ENCODE measurements at regions not wholly inside any gene's neighbourhood (a gene's known extent, or its start where the extent isn't known, plus 50 kb on each side); places are given as distances from the start of the nearest gene placed in this dataset.
A peak's percentile ranks its signal among the peaks of the same experiment; 100 is the strongest.

GRCh38 chr2:225340923-225341322, 58.6 kb upstream of the NYAP2 start:
- no peak for DNase-seq (ENCODE audit: low read depth)

DNA sequence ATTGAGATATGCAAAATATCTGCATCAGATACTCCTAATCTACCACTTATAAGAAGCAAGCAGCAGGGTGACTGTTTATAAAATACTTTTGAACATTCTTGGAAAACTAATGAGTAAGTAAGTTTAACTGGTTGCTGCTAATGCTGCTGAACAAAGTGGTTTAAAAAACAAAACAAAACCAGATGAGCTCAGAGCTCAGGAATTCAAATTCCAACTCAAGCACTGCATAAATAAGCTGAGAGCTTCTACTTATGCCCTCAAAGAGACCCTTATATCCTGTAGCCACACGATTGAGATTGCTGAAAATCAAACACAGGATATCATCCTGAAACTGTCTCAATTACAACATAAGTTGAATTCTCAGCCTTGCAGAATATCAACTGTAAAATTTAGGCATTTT, 62.3 kb upstream of the NYAP2 start:
- DNase-seq (ENCODE audit: low read depth): peak; percentile 59

DNA sequence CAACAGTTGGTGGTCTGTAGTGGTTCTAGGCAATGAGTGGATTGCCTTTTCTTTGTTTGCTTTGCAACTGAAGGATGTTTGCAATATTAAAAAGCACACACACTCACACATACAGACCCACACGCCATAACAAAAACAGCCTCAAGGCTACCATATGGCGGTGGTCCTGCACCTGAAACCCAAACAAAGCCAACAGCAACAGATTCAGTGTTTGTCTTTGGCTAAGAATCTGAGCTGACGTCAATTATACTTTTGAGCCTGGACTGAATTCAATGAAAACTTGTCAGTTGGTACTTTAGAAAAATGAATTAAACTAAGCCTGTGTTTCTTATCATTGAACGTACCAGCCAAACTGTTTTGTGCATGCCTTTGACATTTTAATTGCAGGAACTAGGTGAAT, 65.0 kb upstream of the NYAP2 start:
- DNase-seq (ENCODE audit: low read depth): no peak

GRCh38 chr2:225328192-225328591, 71.3 kb upstream of the NYAP2 start:
- no peak for DNase-seq (ENCODE audit: low read depth)

DNA sequence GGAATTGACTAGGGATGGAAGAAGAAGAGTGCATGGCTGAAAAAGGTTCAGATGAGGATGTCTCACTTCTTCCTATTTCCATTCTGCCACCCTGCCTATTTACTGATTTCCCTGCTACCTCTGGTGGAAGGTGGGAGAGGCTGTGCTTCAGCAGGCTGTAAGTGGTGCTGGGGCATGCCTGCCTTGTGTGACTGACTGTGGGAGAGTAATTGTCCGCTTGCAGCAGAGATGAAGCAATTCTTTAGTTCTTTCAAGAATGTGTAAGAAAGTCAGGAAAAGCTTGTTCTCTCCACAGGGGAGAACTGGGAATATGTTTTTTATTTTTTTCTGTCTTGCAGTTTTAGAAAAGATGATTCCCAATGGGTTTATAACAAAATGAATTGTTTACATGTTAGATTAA, 72.5 kb upstream of the NYAP2 start:
- no peak for DNase-seq (ENCODE audit: low read depth)

- DNase-seq (ENCODE audit: low read depth): no peak
Measured at GRCh38 chr2:225319872-225320271, 79.6 kb upstream of the NYAP2 start.

DNA sequence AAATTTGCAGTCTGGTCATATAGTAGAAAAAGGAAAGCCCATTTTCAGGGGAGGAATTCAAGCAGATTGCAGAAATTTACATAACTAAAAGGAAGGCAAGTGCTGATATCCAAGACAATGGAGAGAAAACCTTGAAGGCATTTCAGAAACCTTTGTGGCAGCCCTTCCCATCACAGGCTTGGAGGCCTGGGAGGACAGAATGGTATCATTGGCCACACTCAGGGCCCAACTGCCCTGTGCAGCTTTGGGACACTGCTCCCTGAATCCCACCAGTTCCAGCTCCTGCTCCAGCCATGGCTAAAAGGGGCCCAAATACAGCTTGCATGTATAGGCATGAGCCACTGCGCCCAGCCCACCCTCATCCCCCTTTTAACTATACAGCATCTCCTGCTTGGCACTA, 81.1 kb upstream of the NYAP2 start:
- DNase-seq (ENCODE audit: low read depth): no peak

- no peak for DNase-seq (ENCODE audit: low read depth)
Measured at GRCh38 chr2:225317186-225317585, 82.3 kb upstream of the NYAP2 start.

GRCh38 chr2:225310745-225311144, 88.8 kb upstream of the NYAP2 start:
- no peak for DNase-seq (ENCODE audit: low read depth)

DNA sequence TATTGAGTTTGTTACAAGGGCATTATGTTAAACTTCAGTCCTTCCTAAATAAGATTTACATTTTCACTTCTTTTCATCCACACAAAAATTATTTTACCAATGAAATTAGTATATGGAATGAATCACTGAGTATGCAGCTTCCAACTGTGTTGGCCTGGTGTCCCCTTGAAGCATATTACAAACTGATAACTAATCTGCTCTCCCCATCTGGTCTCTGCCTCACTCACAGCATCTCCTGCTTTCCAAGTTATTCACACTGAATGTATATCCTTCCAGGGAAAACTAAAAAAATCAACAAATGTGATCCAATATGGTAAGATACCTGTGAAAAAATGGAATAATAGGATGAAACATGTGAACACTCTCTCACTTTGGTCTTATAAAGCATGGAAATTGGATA, 90.0 kb upstream of the NYAP2 start:
- DNase-seq (ENCODE audit: low read depth): no peak

DNA sequence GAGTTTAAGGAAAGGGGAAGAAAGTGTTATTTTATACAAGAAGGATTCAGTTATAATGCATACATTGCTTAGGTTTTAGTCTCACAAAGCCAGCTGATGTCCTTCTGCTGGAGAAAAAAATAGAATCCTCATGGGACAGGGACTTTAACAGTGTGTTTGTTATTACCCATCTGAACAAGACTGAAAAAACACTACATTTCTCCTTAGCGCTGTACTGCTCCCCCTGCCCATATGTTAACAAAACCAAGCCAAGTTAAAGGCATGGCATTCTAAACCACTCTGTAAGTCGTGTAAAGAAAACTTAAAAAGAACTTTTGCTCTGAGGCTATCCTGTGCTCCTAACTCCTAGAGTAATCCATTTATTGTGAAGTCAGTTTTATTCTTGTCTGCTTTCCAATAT, 102.6 kb upstream of the NYAP2 start:
- no peak for DNase-seq (ENCODE audit: low read depth)

- no peak for DNase-seq (ENCODE audit: low read depth)
Measured at GRCh38 chr2:225295102-225295501, 104.4 kb upstream of the NYAP2 start.

DNA sequence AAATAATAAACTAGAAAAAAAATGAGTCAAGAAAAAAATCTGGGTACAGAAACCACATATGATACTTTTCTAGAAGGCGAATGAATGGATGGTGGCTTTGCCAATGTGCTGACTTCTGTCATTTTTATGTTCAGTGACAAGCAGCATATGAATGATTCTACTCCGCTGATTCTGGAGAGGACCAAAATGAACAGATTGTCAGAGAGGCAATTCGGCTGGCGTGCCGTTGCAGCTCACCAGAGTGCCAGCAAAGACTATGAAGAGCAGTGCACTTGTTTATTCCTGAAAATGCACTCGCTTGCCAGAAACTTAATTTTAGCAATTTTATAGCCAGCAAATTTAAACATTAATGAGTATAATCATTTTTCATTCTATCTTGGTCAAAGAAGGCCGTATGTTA, 105.9 kb upstream of the NYAP2 start:
- DNase-seq (ENCODE audit: low read depth): no peak

GRCh38 chr2:225290757-225291400, 108.6 kb upstream of the NYAP2 start:
- no peak for DNase-seq (ENCODE audit: low read depth)

DNA sequence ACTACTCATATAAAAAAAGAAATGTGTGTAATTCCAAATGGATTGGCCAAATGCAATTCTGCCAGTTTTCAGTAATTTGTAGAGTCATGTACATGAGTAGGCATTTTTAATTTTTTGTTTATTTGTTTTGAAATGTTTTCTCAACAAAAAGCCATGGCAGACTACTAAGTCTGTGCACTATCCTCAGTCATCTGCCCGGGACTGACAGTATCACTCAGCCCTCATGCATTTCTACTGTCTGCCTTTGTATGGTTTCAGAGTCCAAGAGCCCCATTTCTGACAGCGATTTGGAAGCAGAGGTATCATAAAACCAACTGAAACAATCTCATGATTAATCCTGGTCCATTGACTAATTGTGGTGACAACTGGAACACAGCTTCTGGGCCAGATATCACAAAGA, 109.9 kb upstream of the NYAP2 start:
- no peak for DNase-seq (ENCODE audit: low read depth)

DNA sequence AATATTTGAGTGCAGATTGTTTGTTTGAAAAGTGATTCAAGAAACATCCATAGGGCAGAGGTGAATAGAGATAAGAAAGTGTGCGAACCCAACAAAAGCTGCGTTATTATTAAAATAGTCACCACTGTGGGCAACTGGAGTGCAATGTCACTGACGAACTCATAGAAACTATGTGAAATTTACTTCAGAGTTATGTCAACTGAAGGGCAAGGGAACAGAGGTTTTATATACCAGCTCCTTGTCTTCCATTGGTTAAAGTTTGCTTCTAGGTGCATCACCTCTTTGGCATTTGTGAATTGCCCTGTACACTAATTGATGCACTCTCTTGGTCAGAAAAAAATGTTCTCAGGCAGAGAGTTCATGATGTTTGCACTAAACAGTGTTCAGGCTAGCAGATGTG, 110.5 kb upstream of the NYAP2 start:
- no peak for DNase-seq (ENCODE audit: low read depth)

GRCh38 chr2:225282858-225283710, 116.4 kb upstream of the NYAP2 start:
- DNase-seq (ENCODE audit: low read depth): no peak

DNA sequence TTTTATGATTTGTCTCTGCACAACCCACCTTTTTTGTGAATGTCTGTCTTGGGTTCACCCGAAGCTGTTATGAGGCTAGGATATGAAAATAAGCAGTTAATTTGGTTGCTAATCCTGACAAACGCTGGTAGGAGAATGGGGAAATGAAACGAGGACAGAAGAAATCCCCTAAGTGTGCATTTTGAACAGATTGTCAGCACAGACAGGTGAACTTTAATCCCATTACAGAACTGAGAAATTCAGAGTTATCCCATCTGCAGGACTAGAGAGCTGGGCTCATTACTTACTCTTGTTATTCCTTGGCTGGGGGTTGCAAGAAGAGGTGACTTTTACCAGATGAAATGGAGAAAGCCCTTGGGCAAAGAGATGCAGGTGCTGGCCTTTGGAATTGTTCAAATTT, 123.3 kb upstream of the NYAP2 start:
- no peak for DNase-seq (ENCODE audit: low read depth)

DNA sequence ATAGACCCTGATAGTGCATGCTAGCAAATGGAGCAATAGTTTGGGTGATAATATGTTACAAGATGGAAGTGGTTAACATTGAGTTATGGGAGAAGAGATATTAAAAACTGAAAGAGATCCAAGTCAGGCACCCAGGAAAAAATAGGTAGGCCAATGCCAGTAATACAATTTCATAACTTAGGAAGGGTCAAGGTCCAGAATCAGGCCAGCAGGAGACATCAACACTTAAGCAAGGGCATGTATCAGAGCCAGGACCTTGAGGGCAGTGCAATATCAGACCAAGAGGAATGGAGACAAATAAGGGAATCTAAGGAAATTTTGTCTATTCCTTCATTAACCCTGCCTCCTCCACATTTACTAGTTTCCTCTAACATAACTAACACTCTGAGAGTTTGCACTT, 124.1 kb upstream of the NYAP2 start:
- DNase-seq (ENCODE audit: low read depth): no peak

DNA sequence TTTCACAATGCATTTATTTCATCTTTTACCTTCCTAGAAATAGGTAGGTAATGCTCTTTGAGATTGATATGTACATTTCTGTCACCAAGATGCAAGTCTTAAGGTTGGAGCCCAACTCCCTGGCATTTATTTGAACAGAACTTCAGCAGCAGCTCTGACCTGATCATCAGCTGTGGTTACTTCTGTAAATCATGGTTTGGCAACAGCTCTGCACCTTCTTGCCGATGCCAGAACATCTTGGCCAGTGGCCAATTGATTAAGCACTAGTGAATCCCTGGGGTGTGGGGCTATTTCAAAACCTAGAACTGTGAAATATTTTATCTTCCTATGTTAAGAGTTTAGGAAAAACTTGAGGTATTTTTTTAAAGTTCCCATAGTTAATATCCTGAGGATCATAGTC, 124.8 kb upstream of the NYAP2 start:
- DNase-seq (ENCODE audit: low read depth): no peak

DNA sequence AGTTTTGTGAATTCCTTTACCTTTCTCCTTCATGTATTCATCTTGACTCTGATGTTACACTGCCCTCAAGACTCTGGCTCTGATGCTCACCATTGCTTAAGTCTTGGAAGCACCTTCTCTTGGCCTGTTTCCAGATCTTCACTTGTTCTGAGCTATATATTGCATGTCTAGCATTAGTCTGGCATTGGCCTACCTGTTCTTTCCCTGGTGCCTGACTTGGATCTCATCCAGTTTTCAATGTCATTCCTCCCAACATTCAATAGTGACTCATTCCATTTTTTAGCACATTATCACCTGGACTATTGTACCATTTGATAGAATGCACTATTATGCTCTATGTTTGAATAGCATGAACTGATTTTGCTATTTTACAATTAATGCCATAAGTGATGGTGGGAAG, 127.3 kb upstream of the NYAP2 start:
- no peak for DNase-seq (ENCODE audit: low read depth)

GRCh38 chr2:225270861-225271260, 128.6 kb upstream of the NYAP2 start:
- DNase-seq (ENCODE audit: low read depth): no peak

GRCh38 chr2:225270053-225270452, 129.5 kb upstream of the NYAP2 start:
- no peak for DNase-seq (ENCODE audit: low read depth)

DNA sequence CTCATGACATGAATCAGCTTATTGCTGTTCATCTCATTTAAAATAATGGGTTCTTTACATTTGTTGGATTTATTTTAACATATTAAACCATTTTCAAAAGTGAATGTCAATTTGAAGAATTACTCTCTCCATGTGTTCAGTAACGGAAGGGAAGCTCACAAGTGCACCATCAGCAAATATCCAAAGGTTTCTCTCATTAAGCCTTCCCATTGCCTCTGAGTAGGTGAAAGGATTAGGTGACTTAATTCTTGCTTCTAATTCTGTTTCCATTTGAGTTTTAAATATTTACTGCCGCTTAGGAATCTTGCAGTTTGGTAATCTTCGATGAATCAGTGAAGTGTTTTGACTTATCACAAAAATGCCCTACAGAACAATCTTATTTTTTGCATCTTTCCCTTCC, 145.1 kb upstream of the NYAP2 start:
- no peak for DNase-seq (ENCODE audit: low read depth)

Data from HS-27A (cell line).